ENCODE measurements at regions not wholly inside any gene's neighbourhood (a gene's known extent, or its start where the extent isn't known, plus 50 kb on each side); places are given as distances from the start of the nearest gene placed in this dataset.

GRCh38 chr3:13176445-13176844 lies 103.2 kb upstream of the IQSEC1 start:
- no peak for DNase-seq (ENCODE audit: low read depth in 4 of 4, low spot score in 2 of 4)

DNA sequence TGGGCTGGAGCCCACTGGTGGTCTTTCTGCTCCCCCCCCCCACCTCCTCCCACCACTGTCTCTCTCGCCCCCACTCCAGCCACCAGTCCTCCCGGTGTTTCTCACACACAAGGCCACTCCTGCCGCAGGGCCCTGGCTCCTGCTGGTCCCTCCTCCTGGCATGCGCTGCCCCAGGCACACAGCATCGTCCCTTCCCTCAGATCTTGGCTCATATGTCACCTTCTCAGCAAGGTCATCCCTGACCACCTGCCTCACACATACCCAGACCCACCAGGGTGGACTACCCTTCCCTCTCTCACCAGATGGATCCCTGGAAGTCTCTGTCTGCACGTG lies 101.5 kb upstream of the IQSEC1 start:
- DNase-seq (ENCODE audit: low read depth in 4 of 4, low spot score in 2 of 4) = no peak

- no peak for DNase-seq (ENCODE audit: low read depth in 4 of 4, low spot score in 2 of 4)
Measured at GRCh38 chr3:13174011-13174802, 101.0 kb upstream of the IQSEC1 start.

GRCh38 chr3:13173186-13173585 lies 100.0 kb upstream of the IQSEC1 start:
- DNase-seq (ENCODE audit: low read depth in 4 of 4, low spot score in 2 of 4) = no peak

GRCh38 chr3:13172644-13173013 lies 99.4 kb upstream of the IQSEC1 start:
- DNase-seq (ENCODE audit: low read depth in 4 of 4, low spot score in 2 of 4) = no peak

DNA sequence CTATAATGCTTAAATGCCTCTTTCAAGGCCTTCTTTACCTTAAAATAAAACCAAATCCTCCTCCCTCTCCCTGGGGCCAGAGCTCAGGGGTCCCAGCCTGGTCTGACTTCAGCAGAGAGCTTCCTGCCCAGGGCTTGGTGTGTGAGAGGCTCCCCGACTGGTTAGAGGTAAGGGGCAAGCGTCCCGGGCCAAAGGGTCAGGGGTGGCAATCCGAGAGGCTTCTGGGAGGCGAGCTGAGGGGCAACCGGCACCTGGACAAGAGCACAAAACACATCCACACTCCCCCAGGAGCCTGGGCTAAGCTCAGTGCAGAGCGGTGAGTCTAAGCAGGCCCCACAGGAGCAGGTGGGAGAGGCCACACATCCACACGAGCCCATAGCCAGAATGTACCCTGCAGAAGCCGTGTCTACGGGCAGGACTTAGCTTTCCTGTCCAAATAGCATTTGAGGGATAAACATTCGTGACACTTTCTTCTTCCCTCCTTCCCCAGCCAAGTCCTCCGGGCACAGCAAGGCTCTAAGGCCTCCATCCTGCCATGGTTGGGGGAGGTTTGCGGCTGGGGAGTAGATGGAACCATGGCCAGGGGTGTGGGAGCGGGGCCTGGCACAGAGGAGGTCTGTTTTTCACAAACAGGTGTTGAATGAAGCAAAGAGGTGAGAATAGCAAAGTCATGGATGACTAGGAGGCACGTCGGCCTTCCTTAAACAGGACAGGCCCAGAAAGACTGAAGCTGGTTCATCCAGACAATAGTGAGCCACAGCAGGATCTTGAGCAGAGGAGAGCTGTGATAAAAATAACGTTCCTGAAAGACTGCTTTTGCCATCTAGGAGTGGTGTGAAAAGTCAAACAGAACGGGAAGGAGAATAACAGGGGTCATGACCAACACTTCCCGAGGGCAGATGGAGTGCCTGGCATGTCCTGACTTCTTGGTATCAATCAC lies 98.7 kb upstream of the IQSEC1 start:
- no peak for DNase-seq (ENCODE audit: low read depth in 4 of 4, low spot score in 2 of 4)

GRCh38 chr3:13170317-13170716 lies 97.1 kb upstream of the IQSEC1 start:
- DNase-seq (ENCODE audit: low read depth in 4 of 4, low spot score in 2 of 4) = no peak

- no peak for DNase-seq (ENCODE audit: low read depth in 4 of 4, low spot score in 2 of 4)
Measured at GRCh38 chr3:13168391-13168790, 95.2 kb upstream of the IQSEC1 start.

- DNase-seq (ENCODE audit: low read depth in 4 of 4, low spot score in 2 of 4) = no peak
Measured at GRCh38 chr3:13167829-13168228, 94.6 kb upstream of the IQSEC1 start.

DNA sequence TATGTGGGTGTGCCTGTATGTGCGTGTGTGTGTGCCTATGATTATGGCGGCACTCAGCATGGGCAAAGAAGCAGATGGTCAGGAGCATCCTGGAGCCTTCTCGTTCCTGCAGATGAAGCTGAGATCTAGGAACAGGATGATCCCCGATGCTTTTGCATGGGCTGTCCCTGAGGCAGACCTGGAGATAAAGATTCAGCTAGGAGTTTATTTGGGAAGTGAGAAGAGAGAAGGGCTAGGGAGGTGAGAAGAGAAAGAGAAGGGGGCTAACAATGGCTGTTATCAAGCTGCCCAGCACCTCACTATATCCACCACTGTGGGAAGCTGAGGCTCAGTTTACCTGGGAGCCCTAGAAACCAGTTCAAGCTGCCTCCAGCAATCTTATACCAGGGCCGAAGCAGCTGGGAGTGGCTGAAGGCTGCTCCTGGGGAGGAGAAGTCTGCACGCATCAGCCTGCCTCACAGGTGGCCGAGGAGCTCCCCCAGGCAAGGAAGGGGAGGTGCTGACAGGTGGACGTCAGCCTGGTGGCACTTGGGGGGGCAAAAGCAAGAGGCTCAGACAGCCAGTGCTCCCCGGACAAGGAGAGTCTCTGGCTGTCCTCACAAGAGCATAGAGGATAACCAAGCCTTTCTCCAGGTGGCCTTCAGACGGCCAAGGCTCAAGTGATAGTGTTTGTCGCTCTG lies 94.0 kb upstream of the IQSEC1 start:
- DNase-seq (ENCODE audit: low read depth in 4 of 4, low spot score in 2 of 4) = no peak

GRCh38 chr3:13166243-13167063 lies 93.2 kb upstream of the IQSEC1 start:
- no peak for DNase-seq (ENCODE audit: low read depth in 4 of 4, low spot score in 2 of 4)

DNA sequence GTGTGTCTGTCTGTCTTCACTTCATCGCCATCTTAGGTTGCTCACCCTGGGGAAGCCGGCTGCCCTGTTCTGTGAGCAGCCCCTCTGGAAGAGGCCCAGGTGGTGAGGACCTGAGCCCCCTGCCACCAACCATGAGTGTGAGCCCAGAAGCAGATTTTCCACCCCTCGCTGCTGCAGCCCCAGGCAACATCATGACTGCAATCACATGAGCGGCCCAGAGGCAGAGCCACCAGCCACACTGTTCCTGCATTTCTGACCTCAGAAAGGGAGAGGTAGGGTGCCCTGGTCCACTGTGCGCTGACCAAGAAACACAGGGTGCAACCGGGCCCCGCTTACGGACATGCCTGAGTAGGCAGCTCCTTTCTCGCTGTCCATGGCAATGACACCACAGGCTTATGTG lies 92.3 kb upstream of the IQSEC1 start:
- DNase-seq (ENCODE audit: low read depth in 4 of 4, low spot score in 2 of 4) = no peak

DNA sequence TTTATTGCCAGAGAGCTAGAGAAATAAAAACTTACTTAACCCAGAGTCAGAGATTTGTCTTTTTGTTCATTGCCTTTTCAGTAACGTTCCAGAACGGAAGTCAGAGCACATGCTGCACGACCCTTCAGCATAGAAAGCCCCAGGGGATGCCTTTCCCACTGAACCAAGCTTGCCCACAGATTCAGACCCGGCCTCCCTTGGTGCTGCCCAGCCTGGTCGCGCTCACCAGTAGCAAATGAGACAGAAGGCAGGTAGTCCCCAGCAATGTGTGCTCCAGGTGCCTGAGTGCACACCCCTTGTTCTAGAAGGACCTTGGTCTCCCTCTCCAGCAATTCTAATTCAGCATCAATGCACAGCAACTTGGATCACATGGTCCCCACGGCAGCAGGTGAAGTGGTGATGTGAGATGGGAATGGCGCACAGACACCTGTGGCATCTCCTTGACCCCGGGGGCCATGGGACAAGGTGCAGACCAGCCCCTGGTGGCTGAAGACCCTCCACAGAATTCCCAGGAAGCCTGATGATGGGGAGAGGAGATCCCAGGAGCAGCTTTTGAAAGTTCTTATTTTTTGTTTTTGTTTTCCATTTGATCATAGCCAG lies 91.8 kb upstream of the IQSEC1 start:
- DNase-seq (ENCODE audit: low read depth in 4 of 4, low spot score in 2 of 4) = no peak

- DNase-seq (ENCODE audit: low read depth in 4 of 4, low spot score in 2 of 4) = no peak
Measured at GRCh38 chr3:13163848-13164382, 90.7 kb upstream of the IQSEC1 start.

- no peak for DNase-seq (ENCODE audit: low read depth in 4 of 4, low spot score in 2 of 4)
Measured at GRCh38 chr3:13162549-13163320, 89.5 kb upstream of the IQSEC1 start.

DNA sequence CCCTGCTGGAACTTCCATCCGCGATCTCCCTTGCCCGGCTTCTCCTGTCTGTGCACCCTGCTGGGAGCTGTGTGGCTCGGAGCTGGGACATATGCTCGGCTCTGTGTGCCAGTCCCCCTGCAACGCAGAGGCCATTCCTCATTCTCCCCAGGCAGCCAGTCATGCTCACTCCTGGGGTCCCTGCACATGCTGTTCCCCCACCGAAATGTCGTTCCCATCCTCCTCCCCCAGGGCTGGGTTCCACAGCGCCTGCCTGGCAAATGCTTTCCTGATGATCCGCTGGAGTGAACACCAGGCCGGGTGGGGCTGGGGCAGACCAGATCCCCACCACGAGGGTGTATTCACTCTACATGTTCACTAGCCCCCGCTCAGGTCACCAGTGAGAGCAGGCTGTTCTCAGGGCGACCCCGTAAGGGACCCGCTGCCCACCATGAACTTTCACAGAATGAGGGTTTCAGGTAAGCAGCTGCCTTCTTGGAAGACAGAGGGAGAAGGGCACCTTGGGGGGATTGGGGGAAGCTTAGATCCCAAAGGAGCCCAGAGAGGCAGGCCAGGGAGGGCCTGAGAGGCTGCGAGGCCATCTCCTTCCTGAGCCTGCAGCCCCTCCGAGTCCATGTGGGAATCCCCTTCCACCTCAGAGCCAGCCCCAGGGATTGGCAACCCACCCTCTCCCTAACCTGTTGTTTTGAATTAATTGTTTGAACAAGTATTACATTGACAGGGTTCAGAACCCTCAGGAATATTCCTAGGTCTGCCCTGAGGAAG lies 88.7 kb upstream of the IQSEC1 start:
- no peak for DNase-seq (ENCODE audit: low read depth in 4 of 4, low spot score in 2 of 4)

GRCh38 chr3:13161021-13161759 lies 88.0 kb upstream of the IQSEC1 start:
- no peak for DNase-seq (ENCODE audit: low read depth in 4 of 4, low spot score in 2 of 4)

- no peak for DNase-seq (ENCODE audit: low read depth in 4 of 4, low spot score in 2 of 4)
Measured at GRCh38 chr3:13160619-13161018, 87.4 kb upstream of the IQSEC1 start.

Measured in left renal cortex interstitium (tissue), 4 donors.